Left forelimb (tissue), 1 donor: ENCODE measurements at regions not wholly inside any gene's neighbourhood (a gene's known extent, or its start where the extent isn't known, plus 50 kb on each side); places are given as distances from the start of the nearest gene placed in this dataset.

Experiments used
- DNase-seq: peaks from one replicate; pipeline ENCODE4 v3.0.0-alpha.2; 2018; ENCODE audit warnings: low spot score

GRCh38 chr6:66429210-66429609 lies 722.2 kb upstream of the EYS start:
- no peak for DNase-seq

- DNase-seq = no peak
Measured at GRCh38 chr6:66423047-66423446, 716.0 kb upstream of the EYS start.

- no peak for DNase-seq
Measured at GRCh38 chr6:66421570-66421969, 714.5 kb upstream of the EYS start.

- no peak for DNase-seq
Measured at GRCh38 chr6:66418906-66419305, 711.9 kb upstream of the EYS start.

- no peak for DNase-seq
Measured at GRCh38 chr6:66403966-66404365, 696.9 kb upstream of the EYS start.

- DNase-seq = no peak
Measured at GRCh38 chr6:66402873-66403272, 695.8 kb upstream of the EYS start.

GRCh38 chr6:66396549-66396948 lies 689.5 kb upstream of the EYS start:
- no peak for DNase-seq

- DNase-seq = no peak
Measured at GRCh38 chr6:66396145-66396544, 689.1 kb upstream of the EYS start.

GRCh38 chr6:66390393-66390792 lies 683.4 kb upstream of the EYS start:
- no peak for DNase-seq

- DNase-seq = no peak
Measured at GRCh38 chr6:66376001-66376400, 669.0 kb upstream of the EYS start.

GRCh38 chr6:66369407-66369806 lies 662.4 kb upstream of the EYS start:
- no peak for DNase-seq

- no peak for DNase-seq
Measured at GRCh38 chr6:66362888-66363287, 655.9 kb upstream of the EYS start.

- DNase-seq = no peak
Measured at GRCh38 chr6:66361886-66362285, 654.9 kb upstream of the EYS start.

- DNase-seq = no peak
Measured at GRCh38 chr6:66357781-66358180, 650.8 kb upstream of the EYS start.

- no peak for DNase-seq
Measured at GRCh38 chr6:66355471-66355870, 648.4 kb upstream of the EYS start.

GRCh38 chr6:66344796-66345195 lies 637.8 kb upstream of the EYS start:
- no peak for DNase-seq

GRCh38 chr6:66340736-66341135 lies 633.7 kb upstream of the EYS start:
- no peak for DNase-seq

GRCh38 chr6:66336176-66336575 lies 629.1 kb upstream of the EYS start:
- no peak for DNase-seq

GRCh38 chr6:66328200-66328599 lies 621.2 kb upstream of the EYS start:
- DNase-seq = no peak

- DNase-seq = no peak
Measured at GRCh38 chr6:66326228-66326627, 619.2 kb upstream of the EYS start.

- DNase-seq = no peak
Measured at GRCh38 chr6:66321017-66321416, 614.0 kb upstream of the EYS start.

GRCh38 chr6:66307490-66307889 lies 600.5 kb upstream of the EYS start:
- DNase-seq = no peak

GRCh38 chr6:66291905-66292304 lies 584.9 kb upstream of the EYS start:
- no peak for DNase-seq

GRCh38 chr6:66289889-66290288 lies 582.9 kb upstream of the EYS start:
- DNase-seq = no peak

GRCh38 chr6:66278115-66278514 lies 571.1 kb upstream of the EYS start:
- no peak for DNase-seq
